NCI-H524 (cell line): ENCODE measurements at regions not wholly inside any gene's neighbourhood (a gene's known extent, or its start where the extent isn't known, plus 50 kb on each side); places are given as distances from the start of the nearest gene placed in this dataset.
"Not testable (repeated sequence)": the region's sequence is repeated elsewhere in the genome, so short reads cannot be mapped to it uniquely, and the experiment has no call there.

ENCODE experiments used
- DNase-seq, 2 experiments: peaks; one replicate each; lab custom pipeline; 2025; lab: John Stamatoyannopoulos, UW

DNA sequence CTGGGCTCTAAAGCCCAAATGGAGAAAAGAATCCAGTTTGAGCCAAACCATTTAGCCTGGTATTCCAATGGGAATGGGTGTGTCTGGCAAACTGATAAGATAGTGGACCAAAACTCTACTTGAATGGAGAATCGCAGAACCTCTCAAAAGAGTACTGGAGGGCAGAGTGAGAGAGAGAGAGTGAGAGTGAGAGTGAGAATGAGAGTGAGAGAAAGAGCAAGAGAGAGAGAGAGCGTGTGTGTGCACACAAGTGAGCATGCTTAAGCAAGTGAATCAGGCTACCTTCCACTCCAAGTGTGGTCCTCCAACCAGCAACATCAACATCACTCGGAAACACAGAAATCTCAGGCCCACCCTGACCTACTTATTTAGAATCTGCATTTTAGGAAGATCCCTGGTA is 58.8 kb downstream of the UQCRFS1 start:
- DNase-seq = no peak

DNA sequence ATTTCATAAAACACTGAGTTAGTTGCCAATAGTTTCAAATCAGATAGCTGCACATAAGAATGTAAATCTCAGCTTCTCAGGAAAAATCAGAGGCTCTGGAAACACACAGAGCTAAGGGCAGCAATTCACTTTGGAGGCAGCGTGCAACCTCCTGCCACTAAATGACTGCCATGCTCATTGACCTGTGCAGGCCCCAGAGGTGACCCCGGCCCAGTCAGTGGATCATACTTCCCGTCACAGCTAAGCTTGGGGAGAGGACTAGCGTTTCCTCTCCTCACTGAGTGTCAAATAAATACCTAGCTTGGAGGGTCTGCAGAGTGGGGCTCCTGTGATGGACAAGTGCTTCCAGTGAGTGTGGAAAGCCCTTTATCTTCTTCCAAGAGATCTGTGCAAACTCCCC is 67.2 kb downstream of the UQCRFS1 start:
- no peak for DNase-seq

GRCh38 chr19:29143183-29143582 is 69.8 kb downstream of the UQCRFS1 start:
- DNase-seq = no peak

DNA sequence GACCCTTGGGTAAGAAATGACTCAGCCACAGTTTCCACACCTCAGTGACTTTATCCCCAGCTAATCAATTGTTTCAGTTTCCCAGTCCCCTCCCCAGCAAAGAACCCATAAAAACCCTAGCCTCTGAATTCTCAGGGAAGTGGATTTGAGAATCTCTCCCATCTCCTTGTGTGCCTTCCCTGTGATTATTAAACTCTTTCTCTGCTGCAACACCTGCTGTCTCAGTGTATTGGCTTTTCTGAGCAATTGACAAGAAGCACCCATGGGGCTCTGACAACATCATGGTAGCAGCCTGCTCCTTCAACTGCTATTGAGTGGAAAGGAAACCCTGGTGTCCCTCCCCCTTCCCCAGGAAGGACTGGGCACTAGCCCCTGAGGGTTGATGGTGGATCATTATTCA is 73.7 kb downstream of the UQCRFS1 start:
- no peak for DNase-seq

DNA sequence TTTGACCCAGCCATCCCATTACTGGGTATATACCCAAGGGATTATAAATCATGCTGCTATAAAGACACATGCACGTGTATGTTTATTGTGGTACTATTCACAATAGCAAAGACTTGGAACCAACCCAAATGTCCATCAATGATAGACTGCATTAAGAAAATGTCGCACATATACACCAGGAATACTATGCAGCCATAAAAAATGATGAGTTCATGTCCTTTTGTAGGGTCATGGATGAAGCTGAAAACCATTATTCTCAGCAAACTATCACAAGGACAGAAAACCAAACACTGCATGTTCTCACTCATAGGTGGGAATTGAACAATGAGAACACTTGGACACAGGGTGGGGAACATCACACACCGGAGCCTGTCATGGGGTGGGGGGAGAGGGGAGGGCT is 74.7 kb downstream of the UQCRFS1 start:
- not testable (repeated sequence) for DNase-seq

DNA sequence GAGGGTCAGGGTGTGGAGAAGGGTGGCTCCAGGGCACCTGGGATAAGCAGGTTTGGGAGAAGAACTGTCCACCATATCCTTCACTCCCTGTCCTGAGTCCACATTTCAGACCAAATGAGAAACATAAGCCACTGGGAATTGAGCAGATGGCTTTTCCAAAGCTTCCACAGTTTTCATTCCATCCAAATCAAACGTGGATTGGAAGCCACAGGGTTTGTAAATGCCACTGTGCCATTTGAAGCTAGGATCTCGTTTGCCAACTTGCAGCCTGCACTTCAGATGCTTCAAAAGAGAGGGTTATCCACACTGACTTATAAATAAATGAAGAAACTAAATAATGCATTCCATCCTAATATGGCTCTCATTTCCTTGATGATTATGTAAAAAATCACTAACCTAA is 81.5 kb downstream of the UQCRFS1 start:
- DNase-seq = no peak

DNA sequence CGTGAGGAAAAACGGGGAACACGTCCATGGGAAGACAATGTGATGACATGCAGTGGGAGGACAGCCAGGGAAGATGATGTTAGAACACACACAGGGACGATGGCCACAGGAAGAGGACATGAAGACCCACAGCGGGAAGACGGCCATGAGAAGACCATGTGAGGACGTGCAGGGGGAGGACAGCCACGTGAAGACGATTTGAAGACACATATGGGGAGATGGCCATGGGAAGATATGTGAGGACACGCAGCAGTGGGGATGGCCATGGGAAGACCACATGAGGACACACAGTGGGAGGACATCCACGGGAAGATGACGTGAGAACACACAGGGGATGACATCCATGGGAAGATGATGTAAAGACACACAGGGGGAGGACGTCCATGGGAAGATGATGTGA is 83.8 kb downstream of the UQCRFS1 start:
- DNase-seq = no peak

DNA sequence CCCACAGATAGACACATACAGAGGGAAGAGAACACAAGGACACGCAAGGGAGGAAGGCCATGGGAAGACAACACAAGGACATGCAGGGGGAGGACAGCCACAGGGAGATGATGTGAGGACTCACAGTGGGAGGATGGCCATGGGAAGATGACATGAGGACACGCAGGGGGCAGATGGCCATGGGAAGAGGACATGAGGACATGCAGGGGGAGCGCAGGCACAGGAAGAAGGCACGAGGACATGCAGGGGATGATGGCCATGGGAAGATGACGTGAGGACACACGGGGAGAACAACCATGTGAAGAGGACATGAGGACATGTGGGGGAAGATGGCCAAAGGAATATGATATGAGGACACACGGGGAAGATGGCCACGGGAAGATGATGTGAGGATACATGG is 84.7 kb downstream of the UQCRFS1 start:
- DNase-seq = no peak

GRCh38 chr19:29122185-29122584 is 90.8 kb downstream of the UQCRFS1 start:
- no peak for DNase-seq

DNA sequence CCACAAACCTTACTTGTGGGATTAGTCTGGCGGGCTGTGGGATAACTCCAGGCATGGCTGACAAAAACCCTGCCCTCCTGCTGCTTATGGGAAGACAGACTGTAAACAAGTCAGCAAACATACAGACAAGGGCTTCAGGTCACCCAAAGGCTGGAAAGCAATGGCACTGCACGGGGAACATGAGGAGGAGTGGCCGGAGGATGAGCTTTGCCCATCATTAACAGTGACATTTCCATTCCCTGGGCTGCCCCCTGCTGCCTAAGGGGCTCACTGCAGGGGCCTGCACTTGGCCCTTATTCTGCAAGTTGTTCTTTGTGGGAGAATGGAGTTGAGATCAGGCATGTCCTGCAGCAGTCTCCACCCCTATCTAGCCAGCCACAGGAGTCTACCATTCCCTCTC is 91.3 kb downstream of the UQCRFS1 start:
- DNase-seq = no peak

DNA sequence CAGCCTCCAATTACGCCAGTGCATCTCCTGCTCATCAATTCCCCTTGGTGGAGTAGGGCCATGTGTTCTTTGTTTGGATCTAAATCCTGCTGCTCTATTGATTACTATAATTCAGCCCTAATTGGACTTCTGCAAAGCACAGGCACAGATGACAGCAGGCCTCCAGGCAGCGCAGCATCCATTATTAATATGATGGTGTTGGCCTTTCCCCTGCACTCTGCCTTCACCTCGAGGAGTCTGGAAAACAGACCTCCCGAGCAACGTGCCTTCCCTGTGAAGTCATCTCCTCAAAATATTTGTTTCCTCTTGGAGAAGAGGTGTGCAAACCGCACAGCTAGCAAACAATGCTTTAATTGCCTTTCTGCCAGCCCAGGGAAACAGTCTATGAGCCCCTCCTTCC is 92.5 kb downstream of the UQCRFS1 start:
- no peak for DNase-seq

DNA sequence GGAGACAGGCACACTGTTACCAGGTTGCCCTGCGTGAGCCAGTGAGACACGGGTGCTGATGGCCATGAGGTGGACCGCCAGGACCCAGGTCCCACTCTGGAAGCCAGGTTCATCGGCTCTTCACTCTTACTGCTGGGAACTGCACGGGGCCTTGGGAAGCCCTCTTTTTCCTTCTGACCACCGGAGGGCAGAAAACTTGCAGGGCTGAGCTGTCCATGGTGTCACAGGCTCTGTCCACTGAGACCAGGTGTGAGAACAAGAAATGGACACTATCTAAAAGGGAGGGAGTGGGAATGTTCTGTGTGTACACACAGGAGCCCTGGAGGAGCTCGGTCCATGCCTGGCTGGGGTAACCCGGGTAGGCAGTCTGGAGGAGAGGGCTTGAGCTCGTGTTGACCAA is 93.4 kb downstream of the UQCRFS1 start:
- DNase-seq = no peak

DNA sequence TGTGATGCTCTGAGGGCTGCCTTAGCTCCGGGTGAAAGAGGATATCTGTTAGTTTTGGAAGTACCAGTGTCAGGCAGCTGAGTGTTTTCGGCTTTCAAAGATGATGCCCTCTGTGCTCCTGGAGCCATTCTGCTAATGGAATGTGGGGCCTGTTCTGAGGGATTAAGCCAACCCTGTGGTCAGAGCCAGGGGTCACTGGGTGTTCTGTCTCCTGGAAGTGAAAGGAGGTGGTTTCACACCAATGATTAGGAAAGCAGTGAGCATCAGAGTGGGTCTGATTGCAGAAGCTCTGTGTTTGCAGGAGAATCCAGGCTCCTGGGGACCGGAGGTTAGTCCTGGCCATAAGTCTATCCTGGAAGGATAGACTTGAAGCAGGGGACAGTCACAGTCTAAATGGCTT is 94.6 kb downstream of the UQCRFS1 start:
- no peak for DNase-seq

- DNase-seq = no peak
Measured at GRCh38 chr19:29117926-29118325, 95.0 kb downstream of the UQCRFS1 start.

DNA sequence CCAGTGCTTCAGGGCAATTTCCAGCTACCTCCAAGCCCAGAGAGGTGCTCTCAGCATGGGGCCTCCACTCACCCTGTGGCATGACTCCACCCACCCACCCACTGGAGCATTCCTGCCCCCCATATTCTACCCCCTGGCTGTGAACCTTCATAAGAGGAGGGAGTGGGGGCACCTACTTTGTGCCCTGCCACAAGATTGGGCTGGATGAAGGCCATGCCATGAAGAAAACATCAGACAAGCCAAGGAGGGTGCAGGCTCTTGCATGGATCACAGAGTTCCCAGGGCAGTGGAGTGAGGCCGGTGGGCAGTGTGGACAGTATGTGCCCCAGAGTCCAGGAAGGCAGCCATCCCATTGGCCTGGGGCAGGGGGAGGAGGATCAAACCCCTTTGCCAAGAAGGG is 97.8 kb downstream of the UQCRFS1 start:
- DNase-seq = no peak

GRCh38 chr19:29113838-29114237 is 99.1 kb downstream of the UQCRFS1 start:
- no peak for DNase-seq

GRCh38 chr19:29111576-29111975 is 101.4 kb downstream of the UQCRFS1 start:
- DNase-seq = no peak

DNA sequence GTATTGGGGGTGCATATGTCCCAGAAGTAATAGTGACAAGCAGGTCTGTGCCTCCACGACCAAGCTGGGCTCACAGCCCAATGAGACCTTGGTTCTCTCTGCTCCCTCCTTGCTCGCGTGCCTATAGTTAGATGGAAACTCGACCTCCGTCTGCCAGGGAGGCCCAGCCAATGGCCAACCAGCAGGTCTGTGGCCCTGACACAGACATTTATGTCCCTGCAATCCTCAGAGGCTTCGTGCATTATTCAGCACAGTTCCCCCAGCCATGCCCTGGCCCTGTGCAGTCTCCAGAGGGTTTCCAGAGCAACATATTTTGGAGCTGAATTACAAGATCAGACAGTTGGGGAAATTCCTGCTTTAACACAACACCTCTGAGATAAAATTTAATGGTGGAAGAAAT is 105.1 kb downstream of the UQCRFS1 start:
- DNase-seq = no peak

DNA sequence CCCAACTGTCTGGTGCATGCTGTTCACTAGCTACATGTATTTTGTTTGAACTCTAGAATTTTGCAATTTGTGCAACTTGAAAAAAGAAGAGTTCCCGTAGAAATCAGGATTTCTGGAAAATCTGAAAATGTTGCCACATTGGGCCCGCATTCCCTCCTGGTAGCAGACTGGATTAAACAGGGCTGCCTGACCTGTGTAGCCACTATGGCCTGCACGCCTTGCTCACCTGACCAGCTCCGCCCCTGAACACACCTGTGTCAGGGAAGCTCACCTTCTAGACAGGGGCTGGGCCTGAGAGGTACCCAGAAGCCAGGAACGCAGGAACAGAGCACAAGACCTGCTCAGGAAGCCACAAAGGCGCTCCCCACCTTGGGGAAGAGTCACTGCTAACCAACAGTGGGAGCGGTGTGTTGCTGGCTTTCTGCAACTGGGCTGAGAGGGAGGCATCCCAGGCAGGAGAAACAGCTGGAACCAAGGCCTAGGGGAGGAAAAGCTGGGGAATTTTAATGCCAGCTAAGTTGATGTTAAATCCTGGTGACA is 106.5 kb downstream of the UQCRFS1 start:
- DNase-seq = no peak

DNA sequence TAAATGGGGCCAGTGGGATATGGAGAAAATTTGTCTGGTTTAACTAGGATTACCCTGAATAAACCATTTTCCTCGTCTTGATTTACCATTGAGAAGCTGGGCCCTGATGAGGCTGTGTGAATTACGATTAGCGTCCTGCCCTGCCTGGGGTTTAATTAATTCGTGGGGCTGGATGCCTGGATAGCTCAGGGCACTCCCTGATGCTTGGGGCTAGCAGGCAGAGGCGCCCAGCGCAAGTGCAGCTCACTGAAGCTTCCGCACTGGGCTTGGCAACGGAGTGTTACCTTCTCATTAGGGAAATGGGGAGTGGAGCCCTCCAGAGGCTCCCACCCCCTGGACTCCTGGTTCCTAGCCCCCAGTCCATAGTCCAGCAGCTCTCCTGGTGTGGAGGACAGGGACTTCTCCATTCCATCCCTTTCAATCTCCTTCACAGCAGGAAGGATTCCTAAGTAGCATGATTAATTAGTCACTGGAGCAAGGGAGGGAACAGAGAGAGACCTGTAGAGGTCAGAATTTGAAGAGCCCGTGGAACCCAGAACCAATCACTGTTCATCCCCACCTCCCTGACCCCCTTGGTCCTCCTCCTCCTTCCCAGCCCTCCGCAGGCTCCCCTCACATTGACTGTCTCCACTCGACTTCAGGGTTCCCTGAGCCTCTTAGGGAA is 107.2 kb downstream of the UQCRFS1 start:
- no peak for DNase-seq

- DNase-seq = no peak
Measured at GRCh38 chr19:29104605-29105241, 108.2 kb downstream of the UQCRFS1 start.

DNA sequence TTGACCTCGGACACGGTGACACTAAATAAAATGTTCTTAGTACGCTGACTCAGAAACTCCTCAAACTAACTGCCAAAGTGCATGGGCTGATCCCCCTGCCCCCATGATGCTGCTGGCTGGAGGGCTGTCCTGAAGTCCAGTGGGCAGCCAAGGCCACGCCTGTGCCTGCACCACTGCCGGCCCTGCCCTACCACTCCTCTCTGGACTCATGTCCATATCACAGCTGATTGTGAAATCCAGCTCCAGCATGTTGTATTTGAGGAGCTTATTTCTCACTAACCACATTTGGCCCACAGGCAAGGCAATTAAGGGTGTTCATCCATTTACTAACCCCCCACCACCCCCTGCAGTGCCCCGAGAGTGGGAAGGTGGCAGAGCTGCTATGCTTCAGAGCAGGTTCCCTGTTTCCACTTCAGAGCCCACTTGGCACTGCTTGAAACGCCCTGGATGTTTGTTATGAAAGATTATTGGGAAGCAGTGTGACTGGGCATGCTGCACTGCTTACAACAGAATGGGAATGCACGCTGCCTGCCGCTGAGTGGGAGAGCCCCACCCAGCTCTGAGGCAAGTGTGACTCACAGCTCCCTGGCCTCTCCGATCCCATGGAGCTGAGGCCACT is 114.0 kb downstream of the UQCRFS1 start:
- DNase-seq = no peak

GRCh38 chr19:29098091-29098490 is 114.9 kb downstream of the UQCRFS1 start:
- DNase-seq = no peak
